ENCODE measurements at regions not wholly inside any gene's neighbourhood (a gene's known extent, or its start where the extent isn't known, plus 50 kb on each side); places are given as distances from the start of the nearest gene placed in this dataset.

DNA sequence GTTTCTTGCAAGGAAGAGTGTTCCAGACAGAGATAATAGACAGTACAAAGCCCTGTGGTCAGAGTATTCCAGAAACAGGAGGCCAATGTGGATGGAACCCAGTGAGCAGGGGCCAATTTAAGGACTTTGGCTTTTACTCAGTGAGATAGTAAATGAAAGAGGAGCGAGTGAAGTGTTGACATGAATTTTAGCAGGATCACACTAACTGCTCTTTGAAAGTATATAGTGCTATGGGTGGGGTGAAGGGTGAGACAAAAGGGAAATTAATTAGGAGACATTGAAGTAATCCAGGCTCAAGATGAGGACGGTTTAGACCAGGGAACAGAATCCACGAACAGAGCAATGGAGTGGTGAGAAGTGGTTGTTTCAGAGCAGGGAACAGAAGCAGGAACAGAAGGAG, 62.2 kb upstream of the TES start:
- CTCF ChIA-PET, result no interaction called here
- Mint-ChIP-seq H3K4me3 (no peak overlapping the region), H3K27me3 (peaks cover 4% of the 10 kb centered on the region), H3K4me1 (peaks cover 7% of the 10 kb centered on the region), H3K27ac (no peak overlapping the region), H3K9me3 (ENCODE audit: low read depth) (no peaks in the 10 kb centered on the region), H3K36me3 (ENCODE audit: low read depth) (no peaks in the 10 kb centered on the region)
- POLR2A ChIA-PET, result no interaction called here
- DNase-seq (no peak), ATAC-seq (no peak)
- intact Hi-C loops (cut with DNase I, micrococcal nuclease), result no loop called here

DNA sequence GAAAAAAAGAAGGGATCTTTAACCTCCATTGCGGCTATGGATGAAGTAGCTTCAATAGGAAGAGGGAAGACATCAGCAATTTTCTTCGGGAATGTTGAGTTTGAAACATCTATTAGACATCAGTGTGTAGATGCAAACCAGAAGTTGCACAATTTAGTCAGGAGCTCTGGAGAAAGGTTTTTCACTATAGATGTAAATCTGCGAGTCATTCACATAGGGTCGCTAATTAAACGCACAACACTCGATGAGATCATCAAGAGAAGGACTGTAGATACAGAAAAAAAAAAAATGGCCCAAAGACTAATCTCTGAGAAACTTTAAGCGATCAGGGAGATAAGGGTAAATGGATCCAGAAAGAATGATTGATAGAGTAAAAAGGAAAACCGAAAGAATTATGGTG, 61.7 kb upstream of the TES start:
- CTCF ChIA-PET, result no interaction called here
- no peaks in the 10 kb centered on the region for H3K36me3 Mint-ChIP-seq (ENCODE audit: low read depth)
- DNase-seq, result no peak

DNA sequence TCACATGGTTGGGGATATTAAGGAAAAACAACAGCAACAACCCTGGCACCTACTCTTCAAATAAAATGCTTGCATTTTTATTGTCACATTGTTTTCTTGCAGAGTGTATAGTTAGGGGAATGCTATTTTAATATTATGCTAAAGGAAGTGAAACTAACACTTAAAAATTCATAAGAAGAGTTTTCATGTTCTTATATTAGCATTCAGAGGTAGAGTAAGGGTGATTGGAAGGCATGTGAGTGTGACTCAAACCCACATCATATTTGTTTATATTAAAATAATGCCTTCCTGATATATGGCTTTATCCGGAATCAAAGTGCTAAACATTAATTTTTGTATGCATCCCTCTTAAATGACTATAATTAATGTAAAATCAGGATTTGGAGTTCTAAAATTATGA, 59.8 kb upstream of the TES start:
- ATAC-seq (no peak), DNase-seq (no peak)
- ChIA-PET POLR2A (no interaction called here), CTCF (interaction anchor here (0.6 kb wide), 1 partner anchor 12 kb away, joined by 3 read pairs; no protein-coding TSS in a partner anchor)
- intact Hi-C loops (cut with DNase I, micrococcal nuclease), result no loop called here
- Mint-ChIP-seq H3K27me3 (peaks cover 4% of the 10 kb centered on the region), H3K4me3 (no peak overlapping the region), H3K36me3 (ENCODE audit: low read depth) (no peaks in the 10 kb centered on the region), H3K27ac (no peak overlapping the region), H3K4me1 (no peaks in the 10 kb centered on the region), H3K9me3 (ENCODE audit: low read depth) (no peaks in the 10 kb centered on the region)

More for the DNA sequence above, 61.7 kb upstream of the TES start:
- no peaks in the 10 kb centered on the region for H3K9me3 Mint-ChIP-seq (ENCODE audit: low read depth)
- intact Hi-C loops (cut with DNase I, micrococcal nuclease), result no loop called here
- POLR2A ChIA-PET, result no interaction called here
- no peak overlapping the region for H3K27ac Mint-ChIP-seq
- peaks cover 5% of the 10 kb centered on the region for H3K4me1 Mint-ChIP-seq
- H3K4me3 Mint-ChIP-seq, result no peak overlapping the region
- peaks cover 4% of the 10 kb centered on the region for H3K27me3 Mint-ChIP-seq
- ATAC-seq, result no peak

DNA sequence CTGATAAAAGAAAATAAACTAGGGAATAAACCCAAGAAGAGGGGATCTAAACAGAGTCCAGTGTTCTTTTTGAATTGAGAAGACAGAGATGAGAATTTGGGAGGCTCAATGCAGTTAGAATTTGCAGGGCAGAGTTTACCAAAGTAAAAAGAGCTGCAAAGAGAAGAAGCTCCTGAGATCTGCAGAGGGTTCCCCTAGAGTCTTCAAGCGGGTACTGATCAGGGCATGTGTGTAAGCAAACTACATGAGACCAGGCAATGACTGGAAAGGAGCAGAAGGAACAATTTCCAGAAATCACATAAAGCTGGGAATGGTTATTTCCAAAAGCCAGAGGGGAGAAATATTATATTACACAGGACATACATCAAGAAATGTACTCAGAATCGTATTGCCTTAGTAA, 58.1 kb upstream of the TES start:
- Mint-ChIP-seq H3K36me3 (ENCODE audit: low read depth) (no peaks in the 10 kb centered on the region), H3K27ac (no peak overlapping the region), H3K4me3 (no peak overlapping the region), H3K4me1 (no peaks in the 10 kb centered on the region), H3K9me3 (ENCODE audit: low read depth) (no peaks in the 10 kb centered on the region), H3K27me3 (peaks cover 4% of the 10 kb centered on the region)
- ChIA-PET CTCF (interaction anchor here (0.6 to 1.8 kb wide), 2 partner anchors 19 to 72 kb away, joined by 3 to 5 read pairs; no protein-coding TSS in a partner anchor), POLR2A (interaction anchor here (0.7 kb wide), 1 partner anchor 242 kb away, joined by 3 read pairs; no protein-coding TSS in a partner anchor)
- ATAC-seq, result no peak
- no peak for DNase-seq
- intact Hi-C loops (cut with DNase I, micrococcal nuclease), result no loop called here

DNA sequence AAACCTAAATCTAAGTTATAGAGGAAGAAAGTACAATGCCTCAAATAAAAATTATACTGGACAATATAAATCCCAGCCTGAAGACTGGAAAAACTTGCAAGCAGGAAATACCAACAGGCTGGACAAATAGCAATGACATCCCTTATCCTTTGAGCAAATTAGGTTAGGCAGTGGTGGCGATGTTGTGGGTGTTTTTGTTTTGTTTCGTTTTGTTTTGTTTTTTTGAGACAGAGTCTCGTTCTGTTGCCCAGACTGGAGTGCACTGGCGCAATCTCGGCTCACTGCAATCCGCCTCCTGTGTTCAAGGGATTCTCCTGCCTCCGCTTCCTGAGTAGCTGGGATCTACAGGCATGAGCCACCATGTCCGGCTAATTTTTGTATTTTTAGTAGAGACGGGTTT, 57.3 kb upstream of the TES start:
- ChIA-PET POLR2A (no interaction called here), CTCF (interaction anchor here (1.2 to 1.8 kb wide), 2 partner anchors 19 to 27 kb away, joined by 3 to 5 read pairs; no protein-coding TSS in a partner anchor)
- intact Hi-C loops (cut with DNase I, micrococcal nuclease), result no loop called here
- H3K36me3 Mint-ChIP-seq (ENCODE audit: low read depth), result no peaks in the 10 kb centered on the region
- no peaks in the 10 kb centered on the region for H3K9me3 Mint-ChIP-seq (ENCODE audit: low read depth)
- ATAC-seq (no peak), DNase-seq (no peak)
- H3K27me3 Mint-ChIP-seq, result peaks cover 5% of the 10 kb centered on the region
- no peak overlapping the region for H3K27ac Mint-ChIP-seq
- no peak overlapping the region for H3K4me3 Mint-ChIP-seq
- H3K4me1 Mint-ChIP-seq, result no peaks in the 10 kb centered on the region

DNA sequence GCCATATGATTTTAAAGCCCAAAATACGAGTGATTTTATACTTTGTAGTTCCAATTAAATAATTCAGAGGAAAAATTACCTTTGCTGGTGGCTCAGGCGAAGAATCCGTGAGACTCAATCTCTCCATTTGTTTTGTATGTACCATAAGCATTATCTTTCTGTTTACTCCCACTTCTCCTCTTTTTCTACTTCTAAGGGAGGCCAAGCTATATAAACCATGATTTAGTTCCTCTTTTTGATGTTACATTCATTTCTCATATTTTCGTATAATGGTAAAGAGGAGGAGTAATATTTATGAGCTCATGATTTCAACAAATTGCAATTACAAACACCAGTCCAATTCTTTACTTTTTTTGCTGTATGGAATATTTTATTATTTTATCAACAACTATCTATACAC, 50.6 kb upstream of the TES start:
- ATAC-seq (no peak), DNase-seq (no peak)
- no peaks in the 10 kb centered on the region for H3K9me3 Mint-ChIP-seq (ENCODE audit: low read depth)
- H3K4me1 Mint-ChIP-seq, result no peaks in the 10 kb centered on the region
- H3K27ac Mint-ChIP-seq, result no peak overlapping the region
- H3K27me3 Mint-ChIP-seq, result peaks cover 15% of the 10 kb centered on the region
- H3K36me3 Mint-ChIP-seq (ENCODE audit: low read depth), result no peaks in the 10 kb centered on the region
- CTCF ChIA-PET, result interaction anchor here (0.6 to 1.7 kb wide), 6 partner anchors 13 to 432 kb away, joined by 3 to 5 read pairs (median 4); no protein-coding TSS in a partner anchor
- intact Hi-C loops (cut with DNase I, micrococcal nuclease), result no loop called here
- H3K4me3 Mint-ChIP-seq, result no peak overlapping the region
- POLR2A ChIA-PET, result no interaction called here
